Tibial nerve (tissue), 4 donors: ENCODE measurements at regions not wholly inside any gene's neighbourhood (a gene's known extent, or its start where the extent isn't known, plus 50 kb on each side); places are given as distances from the start of the nearest gene placed in this dataset.

Source experiments
- DNase-seq, 2 donors: peaks; one replicate each; pipeline ENCODE4 v3.0.0-alpha.2; 2019; ENCODE audit warnings: low spot score in 2 of 2
- H3K27ac ChIP-seq, 4 donors: fragments of 200-600 bp; sonication (generic) in 3 of 4; one replicate each; pipeline ENCODE4 v1.5.1; 2017 to 2019; ENCODE audit warnings: mild to moderate bottlenecking in 1 of 4
- H3K27me3 ChIP-seq, 2 donors: fragments of 200-600 bp; sonication (generic) in 1 of 2; one replicate each; pipeline versions ENCODE4 v1.5.1 to v1.6.0; 2017 to 2019
- H3K36me3 ChIP-seq, 3 donors: fragments of 200-600 bp; sonication (generic); one replicate each; pipeline ENCODE4 v1.5.1; 2018 to 2019
- H3K4me1 ChIP-seq, 4 donors: fragments of 200-600 bp; sonication (generic) in 3 of 4; one replicate each; pipeline ENCODE4 v1.5.1; 2017 to 2019
- H3K4me3 ChIP-seq, 4 donors: fragments of 200-600 bp; sonication (generic) in 3 of 4; one replicate each; pipeline ENCODE4 v1.5.1; 2017 to 2019; ENCODE audit warnings: mild to moderate bottlenecking in 1 of 4, moderate library complexity in 1 of 4
- H3K9me3 ChIP-seq, 4 donors: fragments of 200-600 bp; sonication (generic) in 3 of 4; one replicate each; pipeline ENCODE4 v1.5.1; 2017 to 2019
- CTCF ChIP-seq, 5 experiments: fragments of 200-600 bp in 3 of 5; fragments of 450-650 bp in 2 of 5; sonication (generic) in 3 of 5; IDR thresholded peaks; one replicate each; pipeline ENCODE4 v1.5.1; 2016 to 2019; ENCODE audit warnings: antibody characterized with exemption in 5 of 5, mild to moderate bottlenecking in 3 of 5, moderate library complexity in 2 of 5
- EP300 ChIP-seq, 2 donors: sonication (generic); formaldehyde crosslinking; IDR thresholded peaks; one replicate each; pipeline ENCODE4 v1.6.1; 2017; ENCODE audit warnings: antibody characterized with exemption in 2 of 2, mild to moderate bottlenecking in 1 of 2
- POLR2A ChIP-seq, 2 donors: fragments of 450-650 bp; IDR thresholded peaks; one replicate each; pipeline ENCODE4 v1.6.1; 2017; ENCODE audit warnings: antibody characterized with exemption in 2 of 2, mild to moderate bottlenecking in 2 of 2, moderate library complexity in 2 of 2
- WGBS, 2 donors: methylation state at CpG; one replicate each; pipeline ENCODE4 v1.1.5; 2018; 5-methylcytosine and 5-hydroxymethylcytosine counted together

DNA sequence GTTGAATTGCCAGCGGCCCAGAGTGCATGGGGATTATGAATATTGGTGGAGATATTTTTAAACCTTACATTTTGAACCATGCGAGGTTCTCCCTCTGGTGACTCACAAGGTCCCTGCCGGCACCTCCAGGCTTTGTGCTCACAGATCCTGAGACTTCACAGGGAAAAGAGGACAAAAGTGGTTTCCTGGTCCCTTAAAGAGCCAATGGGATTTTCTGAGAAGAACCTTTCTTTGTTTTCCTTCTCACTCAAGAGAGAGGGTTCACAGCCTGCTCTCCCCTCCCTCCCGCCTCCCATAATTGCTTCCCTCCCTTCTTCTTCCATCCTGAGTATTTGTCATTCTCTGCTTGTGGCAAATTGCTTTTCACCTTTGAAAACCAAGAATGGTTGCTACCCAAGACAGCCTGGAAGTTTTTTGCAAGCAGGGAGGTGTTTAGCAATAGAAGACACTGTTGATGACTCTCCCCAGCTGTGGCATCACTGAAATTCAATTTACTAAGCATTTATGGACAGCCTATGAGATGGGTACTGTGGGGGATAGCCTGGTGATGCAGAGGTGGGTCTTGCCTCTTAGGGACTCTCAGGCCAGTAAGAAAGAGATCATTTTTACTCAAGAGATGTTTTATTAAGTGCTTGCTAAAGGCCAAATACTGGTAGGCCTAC, 76.6 kb downstream of the CPN2 start:
- no peak for DNase-seq
- Histone ChIP-seq H3K27me3 (no peaks in the 10 kb centered on the region), H3K36me3 (no peaks in the 10 kb centered on the region), H3K9me3 (no peaks in the 10 kb centered on the region), H3K27ac (peak overlapping the region in 2 of 4 donors; percentile 78 to 87), H3K4me3 (no peak overlapping the region), H3K4me1 (peaks cover 5 to 94% (median 57%) of the 10 kb centered on the region in 4 donors)
- 59 to 78% methylated on average over 4 of the region's 4 CpGs for WGBS, 2 donors
- TF ChIP-seq POLR2A (IDR thresholded peaks at IDR 0.05) (no peak), CTCF (IDR thresholded peaks at IDR 0.05) (no peak), EP300 (IDR thresholded peaks at IDR 0.05) (no peak)

- TF ChIP-seq CTCF (IDR thresholded peaks at IDR 0.05) (no peak), EP300 (IDR thresholded peaks at IDR 0.05) (no peak), POLR2A (IDR thresholded peaks at IDR 0.05) (no peak)
- H3K4me3 ChIP-seq, result no peak overlapping the region
- H3K27ac ChIP-seq, result peak overlapping the region in 2 of 4 donors; percentile 78 to 87
- H3K4me1 ChIP-seq, result peaks cover 5 to 88% (median 50%) of the 10 kb centered on the region in 4 donors
- H3K9me3 ChIP-seq, result no peaks in the 10 kb centered on the region
- H3K36me3 ChIP-seq, result no peaks in the 10 kb centered on the region
- DNase-seq, result no peak
- WGBS, 2 donors, result 43 to 55% methylated on average over 8 of the region's 8 CpGs
- H3K27me3 ChIP-seq, result no peaks in the 10 kb centered on the region
Measured at GRCh38 chr3:194275291-194275690, 75.8 kb downstream of the CPN2 start.

DNA sequence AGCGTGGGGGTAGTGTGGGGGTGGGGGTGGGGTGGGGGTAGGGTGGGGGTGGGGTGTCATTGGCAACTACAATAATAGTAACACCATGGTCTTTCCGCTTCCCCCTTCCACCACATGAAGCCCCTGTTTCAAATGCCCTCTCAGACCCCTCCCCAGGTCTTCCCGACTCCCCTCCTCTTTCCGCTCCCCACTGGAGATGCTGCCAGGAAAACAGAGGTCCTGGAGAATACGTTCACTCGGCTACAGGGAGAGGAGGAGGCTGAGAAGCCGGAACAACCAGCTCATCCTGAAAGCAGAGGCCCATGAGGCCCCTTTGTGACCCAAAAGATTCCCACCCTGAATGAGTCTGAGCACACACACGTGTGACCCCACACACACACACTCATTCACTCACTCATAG, 75.4 kb downstream of the CPN2 start:
- Histone ChIP-seq H3K4me3 (no peak overlapping the region), H3K9me3 (no peaks in the 10 kb centered on the region), H3K27ac (peak overlapping the region in 3 of 4 donors; percentile 20 to 87 (median 78)), H3K4me1 (peaks cover 5 to 84% (median 46%) of the 10 kb centered on the region in 4 donors), H3K27me3 (no peaks in the 10 kb centered on the region), H3K36me3 (no peaks in the 10 kb centered on the region)
- no peak for DNase-seq
- WGBS, 2 donors, result 47 to 53% methylated on average over 7 of the region's 8 CpGs
- TF ChIP-seq POLR2A (IDR thresholded peaks at IDR 0.05), result no peak
- TF ChIP-seq CTCF (IDR thresholded peaks at IDR 0.05), result no peak
- TF ChIP-seq EP300 (IDR thresholded peaks at IDR 0.05), result no peak

DNA sequence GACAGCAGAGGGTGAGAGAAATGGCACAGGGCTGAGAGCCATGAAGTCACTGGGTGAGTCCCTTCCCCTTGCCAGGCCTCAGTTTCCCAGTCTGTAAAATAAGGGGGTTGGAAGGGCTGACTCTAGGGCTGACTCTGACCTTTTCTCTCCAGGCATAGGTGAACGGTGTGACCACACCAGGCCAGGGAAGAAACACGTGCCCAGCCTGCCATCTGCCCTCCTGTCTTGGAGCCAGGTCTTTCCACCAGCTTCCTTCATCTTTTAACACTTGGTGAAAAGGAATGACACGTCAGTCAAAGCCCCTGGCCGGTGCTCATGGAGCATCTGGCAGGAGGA, 74.4 kb downstream of the CPN2 start:
- H3K27me3 ChIP-seq, result no peaks in the 10 kb centered on the region
- TF ChIP-seq EP300 (IDR thresholded peaks at IDR 0.05), result no peak
- TF ChIP-seq CTCF (IDR thresholded peaks at IDR 0.05), result no peak
- no peak for TF ChIP-seq POLR2A (IDR thresholded peaks at IDR 0.05)
- H3K36me3 ChIP-seq, result no peaks in the 10 kb centered on the region
- H3K4me1 ChIP-seq, result peaks cover 5 to 74% (median 37%) of the 10 kb centered on the region in 4 donors
- H3K4me3 ChIP-seq, result no peak overlapping the region
- no peaks in the 10 kb centered on the region for H3K9me3 ChIP-seq
- DNase-seq, result no peak
- WGBS, 2 donors, result 54 to 61% methylated on average over 4 of the region's 4 CpGs
- H3K27ac ChIP-seq, result peak overlapping the region in 3 of 4 donors; percentile 73 to 87 (median 78)

GRCh38 chr3:194277104-194277785, 73.9 kb downstream of the CPN2 start:
- H3K4me3 ChIP-seq, result no peak overlapping the region
- H3K36me3 ChIP-seq, result no peaks in the 10 kb centered on the region
- H3K9me3 ChIP-seq, result no peaks in the 10 kb centered on the region
- H3K27ac ChIP-seq, result peak overlapping the region; percentile 73 to 87 (median 77)
- DNase-seq, result no peak
- 30 to 31% methylated on average over 7 to 15 of the region's 16 CpGs for WGBS, 2 donors
- no peaks in the 10 kb centered on the region for H3K27me3 ChIP-seq
- TF ChIP-seq EP300 (IDR thresholded peaks at IDR 0.05), result peak in 1 of 2 donors; percentile 3
- TF ChIP-seq POLR2A (IDR thresholded peaks at IDR 0.05), result no peak
- H3K4me1 ChIP-seq, result peaks cover 5 to 73% (median 34%) of the 10 kb centered on the region in 4 donors
